Right lobe of liver (tissue), 4 donors: ENCODE measurements at regions not wholly inside any gene's neighbourhood (a gene's known extent, or its start where the extent isn't known, plus 50 kb on each side); places are given as distances from the start of the nearest gene placed in this dataset.

Experiments used
- CTCF ChIP-seq, 4 donors: fragments of 200-600 bp in 3 of 4; fragments of 450-650 bp in 1 of 4; IDR thresholded peaks; one replicate each; pipeline versions ENCODE4 v1.5.1 to v1.8.0; 2016 to 2022; ENCODE audit warnings: antibody characterized with exemption in 4 of 4, mild to moderate bottlenecking in 2 of 4
- POLR2A ChIP-seq: fragments of 450-650 bp; IDR thresholded peaks from one replicate; pipeline ENCODE4 v1.6.1; 2017; ENCODE audit warnings: antibody characterized with exemption, mild to moderate bottlenecking
- donor health status: DM: no; HTN: no; CAD: no.
- donor health status: DM: no; HTN: no; CAD: no.
- donor health status: DM: no; HTN: yes; CAD: no.

DNA sequence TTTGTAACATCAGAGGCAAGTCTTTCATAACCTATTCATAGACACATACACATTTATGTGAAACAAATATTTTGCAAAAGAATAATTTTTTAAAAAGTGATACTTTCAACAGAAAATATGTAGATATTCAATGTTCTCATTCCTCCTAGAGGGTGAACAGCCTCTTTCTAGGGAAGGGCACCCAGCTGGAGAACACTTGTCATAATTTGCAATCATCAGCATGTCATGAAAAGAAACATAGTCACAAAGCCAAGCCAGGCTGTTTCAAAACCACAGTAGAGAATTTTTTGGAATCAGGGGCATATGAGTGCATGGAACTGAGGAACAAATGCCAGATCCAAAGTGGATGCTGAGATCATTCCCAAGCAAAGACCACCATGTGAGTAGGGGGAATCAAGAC, 406.9 kb upstream of the ADAMTS9 start:
- TF ChIP-seq CTCF (IDR thresholded peaks at IDR 0.05) (no peak), POLR2A (no peak)
